HFFc6 (cell line): ENCODE measurements at regions not wholly inside any gene's neighbourhood (a gene's known extent, or its start where the extent isn't known, plus 50 kb on each side); places are given as distances from the start of the nearest gene placed in this dataset.

Experiments used
- DNase-seq: peaks from one replicate; pipeline ENCODE4 v3.0.0-alpha.2; 2018
- H3K27ac Mint-ChIP-seq: 2 replicates; pipeline ENCODE4 v1.8.0; 2020; ENCODE audit warnings: mild to moderate bottlenecking, mixed read lengths
- H3K27me3 Mint-ChIP-seq: 2 replicates; pipeline ENCODE4 v1.8.0; 2021; ENCODE audit warnings: mild to moderate bottlenecking, moderate library complexity, mixed read lengths; ENCODE audit not compliant: insufficient read depth
- H3K36me3 Mint-ChIP-seq: 2 replicates; pipeline ENCODE4 v1.8.0; 2021; ENCODE audit warnings: low read depth, mixed read lengths
- H3K4me1 Mint-ChIP-seq: 2 replicates; pipeline ENCODE4 v1.8.0; 2020; ENCODE audit warnings: low read depth, mixed read lengths
- H3K4me3 Mint-ChIP-seq: 2 replicates; pipeline ENCODE4 v1.8.0; 2020; ENCODE audit warnings: mild to moderate bottlenecking, moderate library complexity, mixed read lengths
- H3K9me3 Mint-ChIP-seq: 2 replicates; pipeline ENCODE4 v1.8.0; 2020; ENCODE audit warnings: mild to moderate bottlenecking, mixed read lengths
- TF ChIP-seq, protein P1 (sequence below): fragments of 200-600 bp; sonication (generic); IDR thresholded peaks from 2 replicates; pipeline ENCODE4 v1.5.0; 2021; ENCODE audit warnings: antibody characterized with exemption, mild to moderate bottlenecking

- Mint-ChIP-seq H3K36me3 (no peaks in the 10 kb centered on the region), H3K9me3 (peaks cover 40% of the 10 kb centered on the region), H3K4me1 (no peaks in the 10 kb centered on the region), H3K27ac (no peak overlapping the region), H3K27me3 (no peaks in the 10 kb centered on the region; the same call in 1 of the 2 replicates), H3K4me3 (no peak overlapping the region)
- TF ChIP-seq, protein P1, sequence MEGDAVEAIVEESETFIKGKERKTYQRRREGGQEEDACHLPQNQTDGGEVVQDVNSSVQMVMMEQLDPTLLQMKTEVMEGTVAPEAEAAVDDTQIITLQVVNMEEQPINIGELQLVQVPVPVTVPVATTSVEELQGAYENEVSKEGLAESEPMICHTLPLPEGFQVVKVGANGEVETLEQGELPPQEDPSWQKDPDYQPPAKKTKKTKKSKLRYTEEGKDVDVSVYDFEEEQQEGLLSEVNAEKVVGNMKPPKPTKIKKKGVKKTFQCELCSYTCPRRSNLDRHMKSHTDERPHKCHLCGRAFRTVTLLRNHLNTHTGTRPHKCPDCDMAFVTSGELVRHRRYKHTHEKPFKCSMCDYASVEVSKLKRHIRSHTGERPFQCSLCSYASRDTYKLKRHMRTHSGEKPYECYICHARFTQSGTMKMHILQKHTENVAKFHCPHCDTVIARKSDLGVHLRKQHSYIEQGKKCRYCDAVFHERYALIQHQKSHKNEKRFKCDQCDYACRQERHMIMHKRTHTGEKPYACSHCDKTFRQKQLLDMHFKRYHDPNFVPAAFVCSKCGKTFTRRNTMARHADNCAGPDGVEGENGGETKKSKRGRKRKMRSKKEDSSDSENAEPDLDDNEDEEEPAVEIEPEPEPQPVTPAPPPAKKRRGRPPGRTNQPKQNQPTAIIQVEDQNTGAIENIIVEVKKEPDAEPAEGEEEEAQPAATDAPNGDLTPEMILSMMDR: no peak
- DNase-seq: no peak
These were observed 106.8 kb upstream of the AFDN start for GRCh38 chr6:167719920-167720319.

GRCh38 chr6:167720456-167721285 is 106.0 kb upstream of the AFDN start:
- Mint-ChIP-seq H3K27me3 (no peaks in the 10 kb centered on the region; the same call in 1 of the 2 replicates), H3K27ac (no peak overlapping the region), H3K4me1 (no peaks in the 10 kb centered on the region)

DNA sequence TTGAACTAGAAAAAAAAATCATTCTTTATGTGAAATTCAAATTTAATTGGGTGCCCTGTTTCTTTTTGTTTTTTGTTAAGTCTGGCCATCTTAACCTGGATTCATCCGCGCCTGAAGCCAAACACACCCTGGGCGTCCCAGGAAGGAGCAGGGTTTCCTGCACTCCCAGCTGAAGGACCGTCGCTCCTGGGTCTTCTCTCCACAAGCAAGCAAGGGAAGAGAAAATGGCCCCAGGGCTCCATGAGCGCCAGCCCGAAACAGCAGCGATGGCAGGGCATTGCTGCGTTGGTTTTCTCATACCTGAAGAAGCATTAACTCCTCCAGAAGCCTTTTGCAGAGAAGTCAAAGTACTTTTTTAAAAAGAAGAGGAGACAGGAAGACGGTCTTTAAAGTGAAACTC is 105.4 kb upstream of the AFDN start:
- Mint-ChIP-seq H3K9me3 (peaks cover 44% of the 10 kb centered on the region), H3K4me1 (no peaks in the 10 kb centered on the region), H3K27me3 (no peaks in the 10 kb centered on the region; the same call in 1 of the 2 replicates), H3K27ac (no peak overlapping the region), H3K36me3 (no peaks in the 10 kb centered on the region), H3K4me3 (no peak overlapping the region)
- DNase-seq: no peak
- TF ChIP-seq, protein P1: no peak

More at GRCh38 chr6:167720456-167721285, 106.0 kb upstream of the AFDN start:
- Mint-ChIP-seq H3K9me3 (peaks cover 42% of the 10 kb centered on the region), H3K36me3 (no peaks in the 10 kb centered on the region), H3K4me3 (no peak overlapping the region)
- no peak for DNase-seq
- TF ChIP-seq, protein P1: no peak

DNA sequence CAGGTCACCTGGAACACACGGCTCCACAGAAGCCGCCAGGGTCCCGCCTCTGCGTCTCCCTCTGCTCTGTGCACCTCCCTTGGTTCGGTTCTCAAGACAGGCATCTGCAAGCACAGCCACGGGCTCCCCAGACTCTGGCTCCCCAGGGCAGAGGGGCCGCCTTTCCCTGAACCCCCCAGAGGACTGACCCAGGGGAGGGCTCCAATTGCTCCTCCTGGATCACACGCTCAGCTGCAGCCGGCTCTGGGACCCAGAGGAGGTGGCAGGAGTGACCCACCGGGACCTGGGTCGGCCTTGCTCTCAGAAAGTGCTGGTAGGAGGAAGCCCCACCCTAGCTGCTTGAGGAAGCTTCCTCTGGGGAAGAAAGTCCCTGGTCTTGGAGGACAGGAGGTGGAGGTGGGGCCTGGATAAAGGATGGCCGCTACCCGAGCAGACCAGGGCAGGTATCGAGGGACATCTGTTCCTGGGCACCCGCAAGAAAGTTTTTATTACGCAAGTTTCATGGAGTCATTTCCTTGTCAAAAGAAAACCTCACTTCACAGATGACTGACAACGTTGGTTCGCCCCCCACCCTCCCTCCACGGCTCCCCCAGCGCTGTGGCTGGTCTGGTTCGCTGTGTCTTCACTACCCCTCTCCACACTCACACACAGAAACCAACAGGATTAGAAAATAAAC is 103.9 kb upstream of the AFDN start:
- Mint-ChIP-seq H3K27me3 (peaks cover 2% of the 10 kb centered on the region; the same call in 1 of the 2 replicates), H3K4me3 (no peak overlapping the region), H3K4me1 (no peaks in the 10 kb centered on the region), H3K9me3 (peaks cover 37% of the 10 kb centered on the region), H3K36me3 (no peaks in the 10 kb centered on the region), H3K27ac (no peak overlapping the region)
- no peak for DNase-seq
- TF ChIP-seq, protein P1: no peak

DNA sequence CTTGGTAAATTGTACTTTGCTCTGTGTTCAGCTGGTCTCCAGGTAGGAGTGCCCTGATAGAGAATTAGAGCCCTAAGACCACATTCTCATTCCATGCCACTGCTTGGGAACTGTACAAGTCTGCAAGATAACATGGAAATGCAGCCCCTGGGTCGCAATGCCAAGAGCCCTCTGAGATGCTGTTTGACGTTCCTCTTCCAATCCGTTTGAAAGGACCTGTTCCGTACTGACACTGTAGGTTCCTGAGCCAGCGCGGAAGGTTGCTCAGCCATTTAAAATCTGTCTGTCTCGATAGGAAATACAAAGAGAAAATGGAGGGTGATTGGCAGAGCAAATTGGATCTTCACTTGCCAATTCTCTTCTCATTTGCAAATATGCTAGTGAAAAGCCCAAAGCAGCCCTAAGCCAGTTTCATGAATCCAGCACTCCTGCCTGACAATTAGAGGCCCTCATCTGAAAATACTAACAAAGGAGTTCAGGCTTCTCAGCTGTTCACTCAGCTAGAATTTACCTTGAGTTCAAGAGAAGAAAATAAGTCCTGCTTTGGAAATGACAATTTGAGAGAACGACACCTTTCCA is 100.6 kb upstream of the AFDN start:
- no peak for DNase-seq
- Mint-ChIP-seq H3K36me3 (no peaks in the 10 kb centered on the region), H3K9me3 (peaks cover 36% of the 10 kb centered on the region), H3K4me3 (no peak overlapping the region), H3K27me3 (peaks cover 2% of the 10 kb centered on the region; the same call in 1 of the 2 replicates), H3K27ac (no peak overlapping the region), H3K4me1 (no peaks in the 10 kb centered on the region)
- TF ChIP-seq, protein P1: no peak
